Esophagus muscularis mucosa (tissue), 3 donors: ENCODE measurements at regions not wholly inside any gene's neighbourhood (a gene's known extent, or its start where the extent isn't known, plus 50 kb on each side); places are given as distances from the start of the nearest gene placed in this dataset.

Source experiments
- EP300 ChIP-seq: sonication (generic); formaldehyde crosslinking; IDR thresholded peaks from one replicate; pipeline ENCODE4 v1.6.1; 2017; ENCODE audit warnings: antibody characterized with exemption
- POLR2A ChIP-seq: fragments of 450-650 bp; IDR thresholded peaks from one replicate; pipeline ENCODE4 v1.6.1; 2017; ENCODE audit warnings: antibody characterized with exemption, moderate library complexity, mild to moderate bottlenecking, low read depth
- POLR2AphosphoS5 ChIP-seq, 2 donors: sonication (generic); formaldehyde crosslinking; IDR thresholded peaks; one replicate each; pipeline ENCODE4 v1.6.1; 2017; ENCODE audit warnings: antibody characterized with exemption in 2 of 2

DNA sequence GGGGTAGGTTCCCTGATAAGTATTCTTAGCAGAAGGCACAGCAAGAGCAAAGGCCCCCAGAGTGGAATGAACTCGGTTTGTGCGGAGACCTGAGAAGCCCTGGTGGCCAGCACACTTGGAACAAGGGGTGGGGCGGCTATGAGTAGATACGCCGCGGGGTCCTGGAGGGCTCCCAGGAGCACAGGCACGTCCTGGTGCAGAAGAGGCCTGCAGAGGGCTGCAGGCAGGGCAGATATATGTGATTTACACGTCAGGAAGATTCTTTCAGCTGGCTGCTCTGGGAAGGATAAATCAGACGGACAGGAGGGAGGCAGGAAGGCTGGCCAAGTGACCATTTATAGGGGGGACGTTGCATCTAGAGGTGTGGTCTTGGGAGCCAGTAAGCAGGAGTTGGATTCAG, 70.2 kb upstream of the ATG10 start:
- TF ChIP-seq EP300: no peak
- no peak for TF ChIP-seq POLR2AphosphoS5 (IDR thresholded peaks at IDR 0.05)
- no peak for TF ChIP-seq POLR2A
